NCI-H748 treated with DMSO at 0.1 percent for 48 hours (cell line): ENCODE measurements at regions not wholly inside any gene's neighbourhood (a gene's known extent, or its start where the extent isn't known, plus 50 kb on each side); places are given as distances from the start of the nearest gene placed in this dataset.
A peak's percentile ranks its signal among the peaks of the same experiment; 100 is the strongest.

Experiments
- DNase-seq: peaks from one replicate; lab custom pipeline; 2025; lab: John Stamatoyannopoulos, UW

GRCh38 chr2:71277536-71278103 is 50.7 kb upstream of the PAIP2B start:
- DNase-seq = peak; percentile 1

DNA sequence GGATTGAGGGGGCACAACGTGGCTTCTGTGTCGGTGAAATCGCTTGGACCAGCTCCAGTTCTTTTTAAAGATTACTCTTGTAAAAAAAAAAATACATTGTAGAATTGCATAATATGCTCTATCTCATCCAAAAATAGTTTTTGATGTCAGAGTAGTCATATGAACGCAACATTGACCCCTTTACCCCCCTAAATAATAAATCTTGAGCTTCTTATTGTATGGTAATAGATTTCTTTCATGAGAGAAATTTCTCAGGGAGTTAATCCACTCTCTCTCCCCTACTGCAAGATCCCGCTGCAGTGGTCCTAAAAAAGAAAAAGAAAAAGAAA is 50.2 kb upstream of the PAIP2B start:
- no peak for DNase-seq

GRCh38 chr2:71276311-71277146 is 49.6 kb upstream of the PAIP2B start:
- peak; percentile 50 for DNase-seq
